ENCODE measurements at regions not wholly inside any gene's neighbourhood (a gene's known extent, or its start where the extent isn't known, plus 50 kb on each side); places are given as distances from the start of the nearest gene placed in this dataset.
"Not testable (repeated sequence)": the region's sequence is repeated elsewhere in the genome, so short reads cannot be mapped to it uniquely, and the experiment has no call there.

GRCh38 chr6:139726272-139726671 lies 351.8 kb upstream of the CITED2 start:
- not testable (repeated sequence) for TF ChIP-seq ZNF274 (IDR thresholded peaks at IDR 0.05; ENCODE audit: low read depth, low read length); YY1 (IDR thresholded peaks at IDR 0.05; ENCODE audit: insufficient read depth, insufficient read length); SUZ12 (IDR thresholded peaks at IDR 0.05; ENCODE audit: extremely low read depth, insufficient read depth, insufficient read length)
